ENCODE measurements at regions not wholly inside any gene's neighbourhood (a gene's known extent, or its start where the extent isn't known, plus 50 kb on each side); places are given as distances from the start of the nearest gene placed in this dataset.

DNA sequence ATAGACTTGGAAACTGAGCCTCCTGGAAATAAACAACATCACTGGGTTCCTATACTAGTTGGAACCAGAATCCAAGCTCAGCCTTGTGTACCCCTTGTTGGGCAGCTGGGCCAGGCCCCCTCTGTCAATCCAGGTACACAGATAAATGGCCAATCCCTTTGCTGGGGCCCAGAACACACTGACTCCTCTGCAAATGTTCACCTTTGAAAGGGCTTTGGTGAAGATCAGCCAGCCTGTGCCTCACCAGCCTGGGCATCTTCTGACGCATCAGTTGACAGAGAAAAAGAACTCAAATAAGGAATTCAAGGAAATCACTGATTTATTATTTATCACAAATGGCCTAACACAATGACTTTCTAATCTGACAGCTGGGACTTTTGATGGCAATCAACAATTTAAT is 1090.2 kb downstream of the BCL11B start:
- TF ChIP-seq CREB1 (IDR thresholded peaks at IDR 0.05; ENCODE audit: low read depth) (no peak), RAD21 (IDR thresholded peaks at IDR 0.05; ENCODE audit: low read depth) (no peak), TCF12 (IDR thresholded peaks at IDR 0.05; ENCODE audit: low read depth) (no peak)
- TF ChIP-seq, protein P1, sequence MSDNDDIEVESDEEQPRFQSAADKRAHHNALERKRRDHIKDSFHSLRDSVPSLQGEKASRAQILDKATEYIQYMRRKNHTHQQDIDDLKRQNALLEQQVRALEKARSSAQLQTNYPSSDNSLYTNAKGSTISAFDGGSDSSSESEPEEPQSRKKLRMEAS (IDR thresholded peaks at IDR 0.05): no peak
- TF ChIP-seq, protein P2, sequence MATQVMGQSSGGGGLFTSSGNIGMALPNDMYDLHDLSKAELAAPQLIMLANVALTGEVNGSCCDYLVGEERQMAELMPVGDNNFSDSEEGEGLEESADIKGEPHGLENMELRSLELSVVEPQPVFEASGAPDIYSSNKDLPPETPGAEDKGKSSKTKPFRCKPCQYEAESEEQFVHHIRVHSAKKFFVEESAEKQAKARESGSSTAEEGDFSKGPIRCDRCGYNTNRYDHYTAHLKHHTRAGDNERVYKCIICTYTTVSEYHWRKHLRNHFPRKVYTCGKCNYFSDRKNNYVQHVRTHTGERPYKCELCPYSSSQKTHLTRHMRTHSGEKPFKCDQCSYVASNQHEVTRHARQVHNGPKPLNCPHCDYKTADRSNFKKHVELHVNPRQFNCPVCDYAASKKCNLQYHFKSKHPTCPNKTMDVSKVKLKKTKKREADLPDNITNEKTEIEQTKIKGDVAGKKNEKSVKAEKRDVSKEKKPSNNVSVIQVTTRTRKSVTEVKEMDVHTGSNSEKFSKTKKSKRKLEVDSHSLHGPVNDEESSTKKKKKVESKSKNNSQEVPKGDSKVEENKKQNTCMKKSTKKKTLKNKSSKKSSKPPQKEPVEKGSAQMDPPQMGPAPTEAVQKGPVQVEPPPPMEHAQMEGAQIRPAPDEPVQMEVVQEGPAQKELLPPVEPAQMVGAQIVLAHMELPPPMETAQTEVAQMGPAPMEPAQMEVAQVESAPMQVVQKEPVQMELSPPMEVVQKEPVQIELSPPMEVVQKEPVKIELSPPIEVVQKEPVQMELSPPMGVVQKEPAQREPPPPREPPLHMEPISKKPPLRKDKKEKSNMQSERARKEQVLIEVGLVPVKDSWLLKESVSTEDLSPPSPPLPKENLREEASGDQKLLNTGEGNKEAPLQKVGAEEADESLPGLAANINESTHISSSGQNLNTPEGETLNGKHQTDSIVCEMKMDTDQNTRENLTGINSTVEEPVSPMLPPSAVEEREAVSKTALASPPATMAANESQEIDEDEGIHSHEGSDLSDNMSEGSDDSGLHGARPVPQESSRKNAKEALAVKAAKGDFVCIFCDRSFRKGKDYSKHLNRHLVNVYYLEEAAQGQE (IDR thresholded peaks at IDR 0.05; ENCODE audit: low read depth): no peak
